ENCODE measurements at regions not wholly inside any gene's neighbourhood (a gene's known extent, or its start where the extent isn't known, plus 50 kb on each side); places are given as distances from the start of the nearest gene placed in this dataset.

- POLR2A ChIA-PET = no interaction called here
- no peaks in the 10 kb centered on the region; the same call in 1 of the 2 replicates for H3K27me3 Mint-ChIP-seq (ENCODE audit: low read depth)
- no peaks in the 10 kb centered on the region for H3K36me3 Mint-ChIP-seq
- TF ChIP-seq CTCF (IDR thresholded peaks at IDR 0.05) = no peak
- TF ChIP-seq MXD4 (CRISPR knock-in tag; IDR thresholded peaks at IDR 0.05; ENCODE audit: borderline replicate concordance) = no peak
- no peak for TF ChIP-seq RORB (CRISPR knock-in tag; IDR thresholded peaks at IDR 0.05)
- no peak for TF ChIP-seq E2F1 (CRISPR knock-in tag; IDR thresholded peaks at IDR 0.05)
- no peak for TF ChIP-seq EMX1 (CRISPR knock-in tag; IDR thresholded peaks at IDR 0.05)
- TF ChIP-seq ARID4B (CRISPR knock-in tag; IDR thresholded peaks at IDR 0.05; ENCODE audit: borderline replicate concordance) = no peak
- TF ChIP-seq ZNF138 (CRISPR knock-in tag; conservative IDR thresholded peaks at IDR 0.05) = no peak
- no peak for TF ChIP-seq ATF1 (CRISPR knock-in tag; IDR thresholded peaks at IDR 0.05)
- no peak for TF ChIP-seq MYBL2 (CRISPR knock-in tag; IDR thresholded peaks at IDR 0.05)
- no peak for TF ChIP-seq NFE2L1 (CRISPR knock-in tag; IDR thresholded peaks at IDR 0.05)
- no peak for TF ChIP-seq HMGA2 (CRISPR knock-in tag; IDR thresholded peaks at IDR 0.05)
- no peak for TF ChIP-seq ZNF425 (CRISPR knock-in tag; conservative IDR thresholded peaks at IDR 0.05)
- no peak for TF ChIP-seq IRF2 (CRISPR knock-in tag; IDR thresholded peaks at IDR 0.05; ENCODE audit: borderline replicate concordance, low read depth)
- TF ChIP-seq RELA (CRISPR knock-in tag; IDR thresholded peaks at IDR 0.05; ENCODE audit: borderline replicate concordance) = no peak
- TF ChIP-seq PRRX2 (CRISPR knock-in tag; IDR thresholded peaks at IDR 0.05) = no peak
- TF ChIP-seq TEAD4 (CRISPR knock-in tag; IDR thresholded peaks at IDR 0.05) = no peak
- TF ChIP-seq ZNF423 (CRISPR knock-in tag; IDR thresholded peaks at IDR 0.05) = no peak
- no peak for TF ChIP-seq SMAD3 (CRISPR knock-in tag; IDR thresholded peaks at IDR 0.05; ENCODE audit: borderline replicate concordance)
- no peak for TF ChIP-seq ZNF263 (CRISPR knock-in tag; IDR thresholded peaks at IDR 0.05; ENCODE audit: low read depth)
- CTCF ChIA-PET = no interaction called here
- no peak overlapping the region for H3K4me3 Mint-ChIP-seq
- H3K4me1 Mint-ChIP-seq = peaks cover 6% of the 10 kb centered on the region
- DNase-seq (ENCODE audit: low spot score) = no peak
- no peak overlapping the region for H3K27ac Mint-ChIP-seq
- peaks cover 9% of the 10 kb centered on the region for H3K9me3 Mint-ChIP-seq
- no peak for ATAC-seq
Observed at GRCh38 chr13:46475541-46475991, 77.4 kb upstream of the LRCH1 start.
